ENCODE measurements at regions not wholly inside any gene's neighbourhood (a gene's known extent, or its start where the extent isn't known, plus 50 kb on each side); places are given as distances from the start of the nearest gene placed in this dataset.

GRCh38 chr21:14879458-14879857, 185.3 kb downstream of the NRIP1 start:
- no peak for DNase-seq (ENCODE audit: low read depth)
- TF ChIP-seq CTCF (conservative IDR thresholded peaks at IDR 0.05; ENCODE audit: control insufficient read depth, insufficient read depth, low read depth, low read length), result no peak

GRCh38 chr21:14878971-14879370, 185.8 kb downstream of the NRIP1 start:
- DNase-seq (ENCODE audit: low read depth), result no peak
- H3K4me3 ChIP-seq (ENCODE audit: control insufficient read depth, low read depth, low read length), result no peak overlapping the region
- TF ChIP-seq CTCF (conservative IDR thresholded peaks at IDR 0.05; ENCODE audit: control insufficient read depth, insufficient read depth, low read depth, low read length), result no peak

More at GRCh38 chr21:14879458-14879857, 185.3 kb downstream of the NRIP1 start:
- no peak overlapping the region for H3K4me3 ChIP-seq (ENCODE audit: control insufficient read depth, low read depth, low read length)

GRCh38 chr21:14877581-14878228, 187.1 kb downstream of the NRIP1 start:
- no peak overlapping the region for H3K4me3 ChIP-seq (ENCODE audit: control insufficient read depth, low read depth, low read length)
- TF ChIP-seq CTCF (conservative IDR thresholded peaks at IDR 0.05; ENCODE audit: control insufficient read depth, insufficient read depth, low read depth, low read length), result no peak
- DNase-seq (ENCODE audit: low read depth), result peak; percentile 77

- no peak for DNase-seq (ENCODE audit: low read depth)
- no peak overlapping the region for H3K4me3 ChIP-seq (ENCODE audit: control insufficient read depth, low read depth, low read length)
- TF ChIP-seq CTCF (conservative IDR thresholded peaks at IDR 0.05; ENCODE audit: control insufficient read depth, insufficient read depth, low read depth, low read length), result no peak
Measured at GRCh38 chr21:14876524-14876840, 188.3 kb downstream of the NRIP1 start.

- TF ChIP-seq CTCF (conservative IDR thresholded peaks at IDR 0.05; ENCODE audit: control insufficient read depth, insufficient read depth, low read depth, low read length), result no peak
- H3K4me3 ChIP-seq (ENCODE audit: control insufficient read depth, low read depth, low read length), result no peak overlapping the region
- no peak for DNase-seq (ENCODE audit: low read depth)
Measured at GRCh38 chr21:14875704-14876523, 188.9 kb downstream of the NRIP1 start.

GRCh38 chr21:14875186-14875585, 189.6 kb downstream of the NRIP1 start:
- no peak for DNase-seq (ENCODE audit: low read depth)
- no peak overlapping the region for H3K4me3 ChIP-seq (ENCODE audit: control insufficient read depth, low read depth, low read length)
- no peak for TF ChIP-seq CTCF (conservative IDR thresholded peaks at IDR 0.05; ENCODE audit: control insufficient read depth, insufficient read depth, low read depth, low read length)

All from fibroblast of mammary gland (primary cell).